ENCODE measurements at regions not wholly inside any gene's neighbourhood (a gene's known extent, or its start where the extent isn't known, plus 50 kb on each side); places are given as distances from the start of the nearest gene placed in this dataset.

- TF ChIP-seq CTCF (IDR thresholded peaks at IDR 0.05) (no peak), POLR2A (IDR thresholded peaks at IDR 0.05) (no peak)
Observed at GRCh38 chr1:77620273-77620672, 62.2 kb downstream of the ZZZ3 start.

Measured in right lobe of liver (tissue), 4 donors.